ENCODE measurements at regions not wholly inside any gene's neighbourhood (a gene's known extent, or its start where the extent isn't known, plus 50 kb on each side); places are given as distances from the start of the nearest gene placed in this dataset.

- TF ChIP-seq CTCF (optimal IDR thresholded peaks at IDR 0.05 in 1 of 3, IDR thresholded peaks at IDR 0.05 in 1 of 3, conservative IDR thresholded peaks at IDR 0.05 in 1 of 3; ENCODE audit: extremely low read depth in 1 of 3, insufficient read depth in 2 of 3, low read length in 3 of 3), result no peak
- TF ChIP-seq EZH2 (IDR thresholded peaks at IDR 0.05; ENCODE audit: low read length), result no peak
Measured at GRCh38 chr2:128533101-128533500, 214.4 kb upstream of the HS6ST1 start.
